Thoracic aorta (tissue), 2 donors: ENCODE measurements at regions not wholly inside any gene's neighbourhood (a gene's known extent, or its start where the extent isn't known, plus 50 kb on each side); places are given as distances from the start of the nearest gene placed in this dataset.

Source experiments
- ATAC-seq: fragments of 150-250 bp; one replicate; pipeline ENCODE4 v1.8.0; 2017; ENCODE audit warnings: low read depth; ENCODE audit not compliant: insufficient number of reproducible peaks, low FRiP score
- DNase-seq: peaks from one replicate; pipeline ENCODE4 v3.0.0-alpha.2; 2020; ENCODE audit warnings: low spot score
- H3K27ac ChIP-seq, 2 donors: fragments of 200-600 bp; sonication (generic); 1 replicate in 1 of 2; 2 replicates in 1 of 2; pipeline ENCODE4 v1.5.1; 2016; ENCODE audit warnings: mild to moderate bottlenecking in 2 of 2, moderate library complexity in 2 of 2
- H3K27me3 ChIP-seq: fragments of 200-600 bp; sonication (generic); replicated peaks from 2 replicates; pipeline ENCODE4 v1.6.0; 2016; ENCODE audit warnings: mild to moderate bottlenecking; ENCODE audit not compliant: insufficient read depth
- H3K36me3 ChIP-seq: fragments of 200-600 bp; sonication (generic); one replicate; pipeline ENCODE4 v1.5.1; 2016
- H3K4me1 ChIP-seq, 2 donors: fragments of 200-600 bp; sonication (generic); 1 replicate in 1 of 2; 2 replicates in 1 of 2; pipeline versions ENCODE4 v1.5.1 to v1.6.0; 2016; ENCODE audit warnings: low read depth in 2 of 2, mild to moderate bottlenecking in 1 of 2; ENCODE audit not compliant: control insufficient read depth in 1 of 2
- H3K4me3 ChIP-seq: fragments of 200-600 bp; sonication (generic); 2 replicates; pipeline ENCODE4 v1.5.1; 2016; ENCODE audit warnings: mild to moderate bottlenecking
- H3K9me3 ChIP-seq: fragments of 200-600 bp; sonication (generic); 2 replicates; pipeline ENCODE4 v1.5.1; 2016
- TF ChIP-seq, protein P1 (sequence below): fragments of 200-600 bp; sonication (generic); IDR thresholded peaks from one replicate; pipeline ENCODE4 v1.5.1; 2019; ENCODE audit warnings: antibody characterized with exemption

GRCh38 chr10:118167056-118167700 is 120.4 kb upstream of the RAB11FIP2 start:
- H3K4me1 ChIP-seq: peaks cover 0 to 7% of the 10 kb centered on the region in 2 donors
- H3K4me3 ChIP-seq: no peak overlapping the region
- H3K27ac ChIP-seq: no peak overlapping the region
- H3K36me3 ChIP-seq: no peaks in the 10 kb centered on the region
- no peaks in the 10 kb centered on the region for H3K27me3 ChIP-seq
- no peaks in the 10 kb centered on the region for H3K9me3 ChIP-seq
- no peak for DNase-seq
- no peak for ATAC-seq
- TF ChIP-seq, protein P1, sequence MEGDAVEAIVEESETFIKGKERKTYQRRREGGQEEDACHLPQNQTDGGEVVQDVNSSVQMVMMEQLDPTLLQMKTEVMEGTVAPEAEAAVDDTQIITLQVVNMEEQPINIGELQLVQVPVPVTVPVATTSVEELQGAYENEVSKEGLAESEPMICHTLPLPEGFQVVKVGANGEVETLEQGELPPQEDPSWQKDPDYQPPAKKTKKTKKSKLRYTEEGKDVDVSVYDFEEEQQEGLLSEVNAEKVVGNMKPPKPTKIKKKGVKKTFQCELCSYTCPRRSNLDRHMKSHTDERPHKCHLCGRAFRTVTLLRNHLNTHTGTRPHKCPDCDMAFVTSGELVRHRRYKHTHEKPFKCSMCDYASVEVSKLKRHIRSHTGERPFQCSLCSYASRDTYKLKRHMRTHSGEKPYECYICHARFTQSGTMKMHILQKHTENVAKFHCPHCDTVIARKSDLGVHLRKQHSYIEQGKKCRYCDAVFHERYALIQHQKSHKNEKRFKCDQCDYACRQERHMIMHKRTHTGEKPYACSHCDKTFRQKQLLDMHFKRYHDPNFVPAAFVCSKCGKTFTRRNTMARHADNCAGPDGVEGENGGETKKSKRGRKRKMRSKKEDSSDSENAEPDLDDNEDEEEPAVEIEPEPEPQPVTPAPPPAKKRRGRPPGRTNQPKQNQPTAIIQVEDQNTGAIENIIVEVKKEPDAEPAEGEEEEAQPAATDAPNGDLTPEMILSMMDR: no peak

DNA sequence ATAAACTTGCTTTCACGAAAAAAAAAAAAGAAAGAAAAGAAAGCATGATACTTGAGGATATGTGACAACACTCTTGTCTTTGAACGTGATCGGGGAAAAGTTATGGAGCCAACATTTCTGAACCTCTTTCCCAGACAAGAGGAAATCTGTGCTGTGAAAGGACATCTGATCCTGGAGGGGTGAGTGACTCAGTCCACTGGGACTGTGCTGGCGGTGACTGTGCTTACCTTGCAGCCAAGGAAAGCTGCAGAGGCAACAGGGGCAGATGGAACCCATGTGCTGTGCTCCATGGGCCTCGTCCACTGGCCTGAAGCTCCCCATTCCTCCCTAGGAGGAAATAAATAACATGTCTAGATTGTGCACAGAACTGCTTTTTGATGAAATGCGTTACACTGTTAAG is 116.5 kb upstream of the RAB11FIP2 start:
- ATAC-seq (no peak), DNase-seq (no peak)
- no peaks in the 10 kb centered on the region for H3K36me3 ChIP-seq
- peaks cover 0 to 4% of the 10 kb centered on the region in 2 donors for H3K4me1 ChIP-seq
- no peak overlapping the region for H3K4me3 ChIP-seq
- no peaks in the 10 kb centered on the region for H3K27me3 ChIP-seq
- no peaks in the 10 kb centered on the region for H3K9me3 ChIP-seq
- TF ChIP-seq, protein P1: no peak
- H3K27ac ChIP-seq: no peak overlapping the region

DNA sequence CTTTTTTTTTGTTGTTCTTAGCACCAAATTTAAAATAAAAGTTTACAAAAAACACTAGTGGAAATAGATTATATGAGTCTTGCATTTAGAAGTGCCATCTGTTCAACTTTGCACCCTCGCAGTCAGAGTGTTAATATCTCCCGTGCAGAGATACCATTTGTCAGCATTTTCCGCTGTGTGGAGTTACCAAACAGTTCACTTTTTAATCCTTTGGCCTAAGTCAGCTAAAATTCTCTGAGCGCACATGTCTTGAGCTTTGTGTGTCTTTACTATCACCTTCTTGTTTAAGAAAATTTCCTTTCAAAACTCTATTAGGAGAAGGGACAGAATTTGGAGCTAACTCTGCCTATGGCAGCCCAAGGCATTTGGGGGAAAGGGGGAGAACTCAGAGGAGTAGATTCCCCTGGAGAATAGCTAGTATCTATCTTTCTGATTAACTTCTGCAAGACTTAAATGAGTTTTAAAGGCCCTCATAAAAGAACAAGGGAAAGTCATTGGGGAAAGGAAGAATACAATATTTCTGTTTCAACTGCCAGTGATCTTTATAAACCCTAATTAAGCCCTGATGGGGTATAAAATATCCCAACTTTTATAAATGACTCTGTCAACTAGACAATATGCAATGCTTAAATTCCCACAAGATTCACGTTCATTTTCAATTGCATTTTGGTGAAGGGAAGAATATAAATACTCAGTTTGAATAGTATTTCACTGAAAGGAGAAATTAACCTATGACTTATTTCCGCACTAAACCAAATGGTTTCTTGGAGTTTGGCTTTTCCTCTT is 114.9 kb upstream of the RAB11FIP2 start:
- Histone ChIP-seq H3K27me3 (no peaks in the 10 kb centered on the region), H3K4me1 (peaks cover 0 to 7% of the 10 kb centered on the region in 2 donors), H3K4me3 (no peak overlapping the region), H3K9me3 (no peaks in the 10 kb centered on the region), H3K27ac (no peak overlapping the region), H3K36me3 (no peaks in the 10 kb centered on the region)
- DNase-seq (no peak), ATAC-seq (no peak)
- TF ChIP-seq, protein P1: no peak

- H3K27ac ChIP-seq: no peak overlapping the region
- H3K4me1 ChIP-seq: peaks cover 0 to 3% of the 10 kb centered on the region in 2 donors
- H3K27me3 ChIP-seq: no peaks in the 10 kb centered on the region
- H3K4me3 ChIP-seq: no peak overlapping the region
- no peak for ATAC-seq
- DNase-seq: no peak
- no peaks in the 10 kb centered on the region for H3K9me3 ChIP-seq
- no peaks in the 10 kb centered on the region for H3K36me3 ChIP-seq
- TF ChIP-seq, protein P1: no peak
Measured at GRCh38 chr10:118153287-118153686, 106.5 kb upstream of the RAB11FIP2 start.

GRCh38 chr10:118151461-118151860 is 104.7 kb upstream of the RAB11FIP2 start:
- TF ChIP-seq, protein P1: no peak
- H3K27me3 ChIP-seq: no peaks in the 10 kb centered on the region
- DNase-seq: no peak
- no peaks in the 10 kb centered on the region for H3K4me1 ChIP-seq
- H3K36me3 ChIP-seq: no peaks in the 10 kb centered on the region
- no peaks in the 10 kb centered on the region for H3K9me3 ChIP-seq
- H3K4me3 ChIP-seq: no peak overlapping the region
- no peak for ATAC-seq
- no peak overlapping the region for H3K27ac ChIP-seq
